Right renal pelvis (tissue), 4 donors: ENCODE measurements at regions not wholly inside any gene's neighbourhood (a gene's known extent, or its start where the extent isn't known, plus 50 kb on each side); places are given as distances from the start of the nearest gene placed in this dataset.

ENCODE experiments used
- DNase-seq, 4 donors: peaks; one replicate each; pipeline ENCODE4 v3.0.0-alpha.2; 2013; ENCODE audit warnings: low read depth in 4 of 4, low spot score in 3 of 4, missing footprints in 1 of 4

GRCh38 chr7:17595546-17595945 is 297.1 kb downstream of the AHR start:
- no peak for DNase-seq

GRCh38 chr7:17598305-17598704 is 299.9 kb downstream of the AHR start:
- no peak for DNase-seq

GRCh38 chr7:17598846-17599245 is 300.4 kb downstream of the AHR start:
- no peak for DNase-seq

- DNase-seq: no peak
Observed at GRCh38 chr7:17599733-17600339, 301.4 kb downstream of the AHR start.

- DNase-seq: no peak
Observed at GRCh38 chr7:17600340-17600752, 301.9 kb downstream of the AHR start.

GRCh38 chr7:17601921-17602320 is 303.5 kb downstream of the AHR start:
- DNase-seq: no peak

GRCh38 chr7:17608114-17608833 is 309.8 kb downstream of the AHR start:
- DNase-seq: no peak

GRCh38 chr7:17611611-17612010 is 313.2 kb downstream of the AHR start:
- DNase-seq: no peak

GRCh38 chr7:17613338-17614041 is 315.0 kb downstream of the AHR start:
- no peak for DNase-seq

GRCh38 chr7:17617380-17617779 is 318.9 kb downstream of the AHR start:
- DNase-seq: no peak

- DNase-seq: no peak
Observed at GRCh38 chr7:17617857-17618651, 319.6 kb downstream of the AHR start.

GRCh38 chr7:17618652-17618974 is 320.2 kb downstream of the AHR start:
- no peak for DNase-seq

- no peak for DNase-seq
Observed at GRCh38 chr7:17619196-17619818, 320.9 kb downstream of the AHR start.

- DNase-seq: no peak
Observed at GRCh38 chr7:17620566-17620965, 319.7 kb downstream of the SNX13 start.

- no peak for DNase-seq
Observed at GRCh38 chr7:17622451-17622850, 317.8 kb downstream of the SNX13 start.

- no peak for DNase-seq
Observed at GRCh38 chr7:17623546-17624185, 316.6 kb downstream of the SNX13 start.

GRCh38 chr7:17624379-17624778 is 315.9 kb downstream of the SNX13 start:
- DNase-seq: no peak

GRCh38 chr7:17625043-17625442 is 315.3 kb downstream of the SNX13 start:
- no peak for DNase-seq

- DNase-seq: no peak
Observed at GRCh38 chr7:17626235-17626634, 314.1 kb downstream of the SNX13 start.

- DNase-seq: no peak
Observed at GRCh38 chr7:17631061-17631460, 309.2 kb downstream of the SNX13 start.
